ENCODE measurements at regions not wholly inside any gene's neighbourhood (a gene's known extent, or its start where the extent isn't known, plus 50 kb on each side); places are given as distances from the start of the nearest gene placed in this dataset.

GRCh38 chr12:88778064-88778463, 197.8 kb upstream of the KITLG start:
- Histone ChIP-seq H3K4me2 (ENCODE audit: low read length) (no peak overlapping the region), H3F3A (ENCODE audit: low read length, unreplicated experiment) (no peaks in the 10 kb centered on the region), H3K4me3 (ENCODE audit: low read length) (no peak overlapping the region), H4K20me1 (ENCODE audit: low read length) (no peaks in the 10 kb centered on the region), H3K79me2 (ENCODE audit: low read length) (no peaks in the 10 kb centered on the region), H2AFZ (ENCODE audit: low read length) (no peak overlapping the region), H3K9me3 (ENCODE audit: low read length) (no peaks in the 10 kb centered on the region), H3K9me2 (replicated peaks; ENCODE audit: low read length) (no peaks in the 10 kb centered on the region), H3K27me3 (ENCODE audit: low read length) (no peaks in the 10 kb centered on the region), H3K36me3 (ENCODE audit: low read depth, low read length) (no peaks in the 10 kb centered on the region), H3K27ac (ENCODE audit: low read length) (no peak overlapping the region), H3K9ac (ENCODE audit: low read length) (no peak overlapping the region), H3K4me1 (ENCODE audit: insufficient read depth, low read length) (no peaks in the 10 kb centered on the region)
- ChIA-PET CTCF (no interaction called here), POLR2A (ENCODE audit: unreplicated experiment) (no interaction called here)
- DNase-seq: no peak
- no peak for TF ChIP-seq EZH2 (IDR thresholded peaks at IDR 0.05; ENCODE audit: low read length, unreplicated experiment)
- TF ChIP-seq EZH2phosphoT487 (IDR thresholded peaks at IDR 0.05; ENCODE audit: borderline replicate concordance, low read length): no peak
- TF ChIP-seq CTCF (conservative IDR thresholded peaks at IDR 0.05; ENCODE audit: low read depth, low read length): no peak
- intact Hi-C loops (cut with micrococcal nuclease): no loop called here
- ATAC-seq: no peak
- BruUV-seq (replicated peaks): no TSS peak

DNA sequence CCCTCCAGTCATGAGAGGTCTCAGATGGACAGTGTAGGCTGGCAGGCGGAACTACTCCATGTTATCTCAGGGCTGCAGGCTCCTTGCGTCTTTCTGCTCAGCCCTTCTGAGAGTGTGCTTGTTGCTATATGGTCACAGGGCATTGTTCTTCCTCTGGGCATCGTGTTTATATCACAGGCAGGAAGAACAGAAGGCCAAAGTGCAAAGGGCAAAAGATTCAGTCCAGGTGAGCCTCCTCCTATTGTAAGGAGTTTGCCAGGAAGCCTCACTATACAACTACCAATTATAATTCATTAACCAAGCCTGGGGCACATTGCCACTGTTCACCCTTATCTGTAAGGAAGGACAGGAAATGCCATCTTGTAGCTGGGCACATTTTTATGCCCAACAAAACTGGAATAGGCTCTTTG, 195.5 kb upstream of the KITLG start:
- Histone ChIP-seq H3K4me3 (ENCODE audit: low read length) (no peak overlapping the region), H3K27ac (ENCODE audit: low read length) (no peak overlapping the region), H2AFZ (ENCODE audit: low read length) (no peak overlapping the region), H3K9me3 (ENCODE audit: low read length) (no peaks in the 10 kb centered on the region), H4K20me1 (ENCODE audit: low read length) (no peaks in the 10 kb centered on the region), H3K9ac (ENCODE audit: low read length) (no peak overlapping the region), H3K79me2 (ENCODE audit: low read length) (no peaks in the 10 kb centered on the region), H3K4me1 (ENCODE audit: insufficient read depth, low read length) (no peaks in the 10 kb centered on the region), H3K4me2 (ENCODE audit: low read length) (no peak overlapping the region), H3K27me3 (ENCODE audit: low read length) (no peaks in the 10 kb centered on the region), H3K36me3 (ENCODE audit: low read depth, low read length) (no peaks in the 10 kb centered on the region), H3F3A (ENCODE audit: low read length, unreplicated experiment) (no peaks in the 10 kb centered on the region), H3K9me2 (replicated peaks; ENCODE audit: low read length) (no peaks in the 10 kb centered on the region)
- POLR2A ChIA-PET (ENCODE audit: unreplicated experiment): no interaction called here
- no TSS peak for BruUV-seq (replicated peaks)
- ATAC-seq: no peak
- no peak for DNase-seq
- CTCF ChIA-PET: no interaction called here
- TF ChIP-seq EZH2 (IDR thresholded peaks at IDR 0.05; ENCODE audit: low read length, unreplicated experiment) (no peak), CTCF (conservative IDR thresholded peaks at IDR 0.05; ENCODE audit: low read depth, low read length) (no peak), EZH2phosphoT487 (IDR thresholded peaks at IDR 0.05; ENCODE audit: borderline replicate concordance, low read length) (no peak)
- intact Hi-C loops (cut with micrococcal nuclease): no loop called here

DNA sequence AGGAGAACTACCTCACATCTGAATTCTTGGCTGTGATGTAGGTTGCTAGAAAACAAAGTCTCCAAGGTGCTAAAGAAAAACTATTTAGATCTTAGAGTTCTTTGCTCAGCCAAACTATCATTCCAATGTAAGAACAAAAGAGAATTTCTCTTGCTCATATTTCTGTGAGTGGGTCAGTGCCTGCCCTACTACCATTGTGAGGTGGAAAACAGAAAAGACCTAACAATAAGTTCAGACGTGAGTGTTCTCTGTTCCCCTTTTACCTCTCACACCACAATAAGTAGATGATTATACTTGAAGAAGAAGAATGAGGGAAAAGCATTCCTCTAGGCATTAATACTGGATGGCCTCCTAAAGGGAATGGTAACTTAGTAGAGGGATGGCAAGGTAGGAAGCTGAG, 187.4 kb upstream of the KITLG start:
- DNase-seq: no peak
- intact Hi-C loops (cut with micrococcal nuclease): no loop called here
- Histone ChIP-seq H3K27me3 (ENCODE audit: low read length) (no peaks in the 10 kb centered on the region), H3K79me2 (ENCODE audit: low read length) (no peaks in the 10 kb centered on the region), H3K9me2 (replicated peaks; ENCODE audit: low read length) (no peaks in the 10 kb centered on the region), H3K36me3 (ENCODE audit: low read depth, low read length) (no peaks in the 10 kb centered on the region), H3K4me2 (ENCODE audit: low read length) (no peak overlapping the region), H3K27ac (ENCODE audit: low read length) (no peak overlapping the region), H3K4me3 (ENCODE audit: low read length) (no peak overlapping the region), H3K9me3 (ENCODE audit: low read length) (no peaks in the 10 kb centered on the region), H4K20me1 (ENCODE audit: low read length) (no peaks in the 10 kb centered on the region), H3F3A (ENCODE audit: low read length, unreplicated experiment) (no peaks in the 10 kb centered on the region), H3K4me1 (ENCODE audit: insufficient read depth, low read length) (no peaks in the 10 kb centered on the region), H2AFZ (ENCODE audit: low read length) (no peak overlapping the region), H3K9ac (ENCODE audit: low read length) (no peak overlapping the region)
- TF ChIP-seq CTCF (conservative IDR thresholded peaks at IDR 0.05; ENCODE audit: low read depth, low read length): no peak
- TF ChIP-seq EZH2 (IDR thresholded peaks at IDR 0.05; ENCODE audit: low read length, unreplicated experiment): no peak
- TF ChIP-seq EZH2phosphoT487 (IDR thresholded peaks at IDR 0.05; ENCODE audit: borderline replicate concordance, low read length): no peak
- BruUV-seq (replicated peaks): no TSS peak
- CTCF ChIA-PET: no interaction called here
- POLR2A ChIA-PET (ENCODE audit: unreplicated experiment): no interaction called here
- no peak for ATAC-seq
